Vagina (tissue), 2 donors: ENCODE measurements at regions not wholly inside any gene's neighbourhood (a gene's known extent, or its start where the extent isn't known, plus 50 kb on each side); places are given as distances from the start of the nearest gene placed in this dataset.
"Not testable (repeated sequence)": the region's sequence is repeated elsewhere in the genome, so short reads cannot be mapped to it uniquely, and the experiment has no call there.

Experiments used
- DNase-seq, 2 donors: peaks; one replicate each; pipeline ENCODE4 v3.0.0-alpha.2; 2017; ENCODE audit errors: extremely low spot score in 2 of 2
- H3K27ac ChIP-seq: fragments of 200-600 bp; sonication (generic); one replicate; pipeline ENCODE4 v1.5.1; 2019
- H3K27me3 ChIP-seq: fragments of 200-600 bp; sonication (generic); one replicate; pipeline ENCODE4 v1.5.1; 2019
- H3K36me3 ChIP-seq, 2 donors: fragments of 200-600 bp; sonication (generic); one replicate each; pipeline ENCODE4 v1.5.1; 2017 to 2019
- H3K4me1 ChIP-seq: fragments of 200-600 bp; sonication (generic); one replicate; pipeline ENCODE4 v1.5.1; 2019
- H3K4me3 ChIP-seq, 2 donors: fragments of 200-600 bp; sonication (generic); 1 replicate in 1 of 2; 2 replicates in 1 of 2; pipeline ENCODE4 v1.5.1; 2016 to 2019
- H3K9me3 ChIP-seq: fragments of 200-600 bp; sonication (generic); one replicate; pipeline ENCODE4 v1.5.1; 2019
- intact Hi-C: fragments of 100-400 bp; cut with DNase I; formaldehyde crosslinking; loops from one replicate; pipeline ENCODE4 v1.15.1; 2023

DNA sequence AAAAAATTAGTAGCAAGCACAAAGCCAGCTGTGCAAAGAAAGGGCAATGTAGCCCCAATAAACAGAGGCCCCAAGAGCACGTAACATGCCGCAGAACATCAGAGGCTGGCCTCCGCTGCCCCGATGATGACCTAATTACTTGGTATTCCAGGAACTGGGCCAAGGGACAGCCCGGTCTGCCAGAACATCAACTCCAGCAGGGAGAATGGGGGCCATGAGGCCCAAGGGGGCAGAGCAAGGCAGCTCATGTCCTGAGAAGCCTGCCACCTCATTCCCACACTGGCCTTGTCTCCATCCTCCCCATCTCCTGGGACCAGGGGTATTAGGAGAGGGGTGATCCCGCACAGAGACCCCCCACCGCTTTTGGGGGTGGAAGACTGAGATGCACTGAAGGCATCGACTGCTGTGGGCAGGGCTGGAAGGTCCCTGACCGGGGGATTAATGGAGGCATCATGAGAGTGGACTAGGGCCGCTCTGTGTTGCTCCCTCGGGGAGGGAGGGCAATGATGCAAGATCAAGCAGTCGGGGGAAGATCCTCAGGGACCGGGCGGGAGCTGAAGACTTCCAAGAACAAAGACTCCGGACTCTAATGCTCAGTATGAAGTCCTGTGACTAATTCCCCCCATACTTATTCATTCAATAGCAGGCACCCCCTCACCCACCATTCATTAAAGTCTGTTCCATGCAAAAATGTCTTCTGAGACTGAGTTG lies 192.3 kb downstream of the BCL2L11 start:
- H3K36me3 ChIP-seq, H3K27ac ChIP-seq, H3K4me1 ChIP-seq, H3K27me3 ChIP-seq, intact Hi-C loops, H3K9me3 ChIP-seq, H3K4me3 ChIP-seq, DNase-seq: not testable (repeated sequence)

GRCh38 chr2:111313711-111314110 lies 193.0 kb downstream of the BCL2L11 start:
- intact Hi-C loops = not testable (repeated sequence)

DNA sequence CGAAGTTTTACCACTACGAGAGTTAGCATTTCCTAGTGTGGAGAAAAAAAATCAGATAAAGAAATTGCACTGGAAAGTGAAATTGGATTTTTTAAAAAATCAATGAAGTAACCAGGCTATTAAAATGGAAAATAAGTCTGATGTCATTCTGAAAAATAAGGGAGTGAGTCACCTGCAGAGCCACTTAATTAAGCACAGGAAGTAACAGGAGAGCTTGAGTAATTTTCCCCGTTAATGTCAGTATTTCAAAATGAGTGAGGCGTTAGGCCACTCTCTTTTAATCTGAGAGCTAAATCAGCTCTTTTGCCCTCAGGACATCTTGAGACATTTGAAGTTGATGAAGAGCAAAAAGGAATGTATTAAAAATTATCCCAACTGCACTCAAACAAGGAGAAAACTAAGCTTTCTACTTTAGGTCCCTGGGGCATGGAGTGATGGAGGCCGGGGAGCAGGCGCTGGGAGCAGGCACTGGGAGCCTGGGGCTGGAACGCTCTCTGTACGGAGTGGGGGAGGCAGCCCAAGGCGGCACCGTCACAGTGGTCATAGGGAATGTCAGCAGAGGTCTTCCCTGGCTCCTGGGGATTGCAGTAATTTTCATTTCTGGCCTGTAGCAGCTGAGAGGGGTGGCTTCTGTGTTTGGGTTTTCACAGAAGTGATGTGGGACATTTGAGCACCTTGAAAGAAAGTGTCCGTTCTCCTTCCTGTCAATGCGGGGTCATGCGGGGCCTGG lies 194.6 kb downstream of the BCL2L11 start:
- DNase-seq, H3K9me3 ChIP-seq, H3K27me3 ChIP-seq, H3K4me1 ChIP-seq, H3K4me3 ChIP-seq, H3K27ac ChIP-seq, H3K36me3 ChIP-seq, intact Hi-C loops: not testable (repeated sequence)

More at GRCh38 chr2:111313711-111314110, 193.0 kb downstream of the BCL2L11 start:
- not testable (repeated sequence) for H3K4me3 ChIP-seq, H3K27ac ChIP-seq, H3K27me3 ChIP-seq, H3K4me1 ChIP-seq, H3K9me3 ChIP-seq, H3K36me3 ChIP-seq, DNase-seq

GRCh38 chr2:111316221-111316741 lies 195.6 kb downstream of the BCL2L11 start:
- H3K4me3 ChIP-seq, H3K4me1 ChIP-seq, intact Hi-C loops, H3K27me3 ChIP-seq, H3K9me3 ChIP-seq, H3K27ac ChIP-seq, H3K36me3 ChIP-seq, DNase-seq: not testable (repeated sequence)

DNA sequence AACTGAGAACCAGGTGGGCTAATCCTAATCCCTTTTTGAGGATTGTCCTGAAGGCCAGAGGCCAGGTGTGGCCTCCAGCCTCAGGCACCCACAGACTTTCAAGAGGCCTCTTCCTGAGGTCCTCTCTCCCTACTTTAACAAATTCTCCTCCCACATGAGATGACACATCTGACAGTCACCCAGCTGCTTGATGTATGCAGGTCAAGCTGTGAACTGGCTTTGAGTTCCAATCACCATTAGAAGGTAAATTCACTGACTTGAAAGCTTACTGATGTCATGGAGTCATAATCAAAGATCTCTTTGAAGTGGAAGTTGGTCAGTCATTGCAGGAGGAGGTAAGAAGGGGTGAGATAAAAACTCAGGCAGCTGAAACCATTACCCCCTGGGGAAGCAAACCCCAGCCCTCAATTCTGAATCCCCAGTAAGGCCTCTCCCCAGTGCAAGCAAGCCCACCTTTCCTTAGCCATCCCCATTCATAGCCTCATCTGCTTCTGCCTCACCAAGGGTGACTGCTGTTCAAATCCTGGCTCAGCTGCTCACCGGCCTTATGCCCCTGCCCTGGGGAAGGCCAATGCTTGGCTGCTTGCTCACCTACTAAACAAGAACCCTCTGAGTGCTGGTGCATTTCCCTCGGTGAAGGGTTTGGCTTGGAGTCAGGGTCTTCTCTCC lies 196.3 kb downstream of the BCL2L11 start:
- H3K27ac ChIP-seq, H3K4me3 ChIP-seq: not testable (repeated sequence)

DNA sequence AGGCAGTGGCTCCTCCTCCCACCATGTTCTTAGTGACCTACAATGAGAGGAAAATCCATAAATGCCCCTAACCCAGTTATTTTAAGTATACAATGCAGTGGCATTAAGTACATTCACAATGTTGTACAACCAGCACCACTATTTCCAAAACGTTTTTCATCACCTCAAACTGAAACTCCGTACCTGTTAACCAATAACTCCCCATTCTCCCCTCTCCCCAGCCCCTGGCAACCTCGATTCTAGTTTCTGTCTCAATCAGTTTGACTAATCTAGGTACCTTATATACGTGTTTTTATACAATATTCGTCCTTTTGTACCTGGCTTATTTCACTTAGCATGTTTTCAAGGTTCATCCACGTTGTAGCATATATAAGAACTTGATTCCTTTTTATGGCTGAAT lies 198.8 kb downstream of the BCL2L11 start:
- H3K9me3 ChIP-seq, H3K4me3 ChIP-seq, H3K4me1 ChIP-seq, DNase-seq, H3K36me3 ChIP-seq, H3K27me3 ChIP-seq, H3K27ac ChIP-seq, intact Hi-C loops: not testable (repeated sequence)

More for the DNA sequence above, 196.3 kb downstream of the BCL2L11 start:
- H3K27me3 ChIP-seq, H3K9me3 ChIP-seq, H3K36me3 ChIP-seq, DNase-seq, H3K4me1 ChIP-seq, intact Hi-C loops: not testable (repeated sequence)

- H3K4me3 ChIP-seq, H3K36me3 ChIP-seq, H3K27me3 ChIP-seq, H3K4me1 ChIP-seq, intact Hi-C loops, H3K9me3 ChIP-seq, H3K27ac ChIP-seq: not testable (repeated sequence)
- DNase-seq = peak in 1 of 2 donors; percentile 0
Observed at GRCh38 chr2:111320264-111320663, 199.6 kb downstream of the BCL2L11 start.

DNA sequence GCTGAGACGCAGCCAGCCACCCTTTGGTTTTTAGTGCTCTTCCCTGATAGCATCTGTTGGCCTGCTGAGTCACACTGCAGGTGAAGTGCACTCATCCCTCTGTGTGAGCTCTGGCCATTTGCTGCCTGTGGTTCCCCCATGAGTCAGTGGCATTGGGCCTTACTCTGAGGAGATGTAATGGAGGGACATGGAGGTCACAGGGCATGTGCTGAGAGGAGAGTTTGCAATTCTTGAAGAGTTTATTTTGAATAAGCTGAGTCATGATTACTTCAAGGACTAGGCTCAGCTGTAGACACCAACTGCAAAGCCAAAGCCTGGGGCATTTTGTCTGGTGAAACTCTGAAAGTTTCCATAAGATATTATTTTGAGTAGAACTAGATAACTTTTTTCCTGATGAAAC lies 200.3 kb downstream of the BCL2L11 start:
- H3K27me3 ChIP-seq, H3K36me3 ChIP-seq, H3K4me3 ChIP-seq, intact Hi-C loops, H3K9me3 ChIP-seq, H3K4me1 ChIP-seq, H3K27ac ChIP-seq: not testable (repeated sequence)
- DNase-seq = peak in 1 of 2 donors; percentile 6

DNA sequence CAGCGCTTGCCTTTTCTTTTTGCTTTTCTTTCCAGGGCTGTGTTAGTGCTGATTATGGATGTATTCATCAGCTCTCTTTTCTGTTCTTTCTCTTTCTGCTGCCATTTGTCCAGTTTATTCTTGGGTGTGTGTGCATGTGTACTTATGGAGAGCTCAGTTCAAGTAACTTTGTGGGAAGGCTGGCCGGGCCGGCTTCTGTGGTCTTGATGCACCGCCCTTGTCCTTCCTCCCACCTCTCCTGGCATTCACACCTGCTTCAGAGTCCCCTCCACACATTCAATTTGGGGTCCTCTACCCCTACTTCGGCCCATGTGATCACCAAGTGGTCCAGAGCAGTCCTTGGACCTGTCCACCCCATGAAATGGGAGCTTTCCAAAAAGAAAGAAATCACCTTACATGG lies 202.7 kb downstream of the BCL2L11 start:
- H3K4me3 ChIP-seq, H3K27me3 ChIP-seq, H3K9me3 ChIP-seq, H3K36me3 ChIP-seq, H3K27ac ChIP-seq, H3K4me1 ChIP-seq, intact Hi-C loops: not testable (repeated sequence)
- DNase-seq = peak in 1 of 2 donors; percentile 58

DNA sequence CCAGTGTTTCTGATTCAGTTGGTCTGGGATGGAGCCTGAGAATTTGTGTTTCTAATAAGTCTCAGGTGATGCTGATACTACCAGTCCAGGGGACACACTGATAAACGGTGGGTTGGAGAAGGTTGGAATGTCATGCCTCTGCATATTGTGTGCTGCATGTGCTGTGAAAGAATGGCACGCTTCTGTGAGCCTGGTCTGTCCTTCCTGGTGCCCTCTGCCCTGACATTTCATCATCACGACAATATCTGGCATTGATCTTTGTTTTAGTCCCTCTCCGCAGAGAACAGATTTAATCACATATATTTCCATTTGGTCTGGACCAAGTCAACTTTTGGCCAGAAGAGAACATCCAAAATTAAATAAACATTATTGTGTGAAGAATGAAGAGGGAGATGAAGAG lies 207.0 kb downstream of the BCL2L11 start:
- intact Hi-C loops, H3K27ac ChIP-seq, H3K9me3 ChIP-seq, H3K4me3 ChIP-seq, H3K36me3 ChIP-seq, H3K27me3 ChIP-seq, DNase-seq, H3K4me1 ChIP-seq: not testable (repeated sequence)

DNA sequence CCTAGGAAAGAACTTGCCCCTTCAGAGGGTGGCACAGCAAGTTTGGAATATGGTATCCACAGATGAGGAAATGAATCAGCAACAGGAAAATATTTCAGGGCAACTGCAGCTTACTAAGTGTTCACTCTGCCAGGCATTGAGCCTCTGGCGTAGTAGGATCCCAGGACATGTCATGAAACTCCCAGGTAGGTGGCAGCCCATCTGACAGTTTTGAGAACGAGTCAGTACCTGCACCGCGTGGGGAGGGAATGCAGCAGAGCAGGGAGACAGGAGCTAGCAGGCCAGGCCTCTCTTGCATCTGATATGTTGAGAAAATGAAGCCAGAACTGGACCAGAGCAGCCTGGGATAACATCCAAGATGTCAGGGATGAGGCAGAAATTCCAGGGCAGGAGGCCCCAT lies 208.6 kb downstream of the BCL2L11 start:
- not testable (repeated sequence) for DNase-seq

GRCh38 chr2:111331099-111331724 lies 210.5 kb downstream of the BCL2L11 start:
- H3K4me3 ChIP-seq, intact Hi-C loops, H3K36me3 ChIP-seq, H3K9me3 ChIP-seq, DNase-seq, H3K27me3 ChIP-seq, H3K27ac ChIP-seq, H3K4me1 ChIP-seq: not testable (repeated sequence)

More for the DNA sequence above, 208.6 kb downstream of the BCL2L11 start:
- H3K27ac ChIP-seq, H3K27me3 ChIP-seq, H3K4me1 ChIP-seq, intact Hi-C loops, H3K36me3 ChIP-seq, H3K4me3 ChIP-seq, H3K9me3 ChIP-seq: not testable (repeated sequence)

DNA sequence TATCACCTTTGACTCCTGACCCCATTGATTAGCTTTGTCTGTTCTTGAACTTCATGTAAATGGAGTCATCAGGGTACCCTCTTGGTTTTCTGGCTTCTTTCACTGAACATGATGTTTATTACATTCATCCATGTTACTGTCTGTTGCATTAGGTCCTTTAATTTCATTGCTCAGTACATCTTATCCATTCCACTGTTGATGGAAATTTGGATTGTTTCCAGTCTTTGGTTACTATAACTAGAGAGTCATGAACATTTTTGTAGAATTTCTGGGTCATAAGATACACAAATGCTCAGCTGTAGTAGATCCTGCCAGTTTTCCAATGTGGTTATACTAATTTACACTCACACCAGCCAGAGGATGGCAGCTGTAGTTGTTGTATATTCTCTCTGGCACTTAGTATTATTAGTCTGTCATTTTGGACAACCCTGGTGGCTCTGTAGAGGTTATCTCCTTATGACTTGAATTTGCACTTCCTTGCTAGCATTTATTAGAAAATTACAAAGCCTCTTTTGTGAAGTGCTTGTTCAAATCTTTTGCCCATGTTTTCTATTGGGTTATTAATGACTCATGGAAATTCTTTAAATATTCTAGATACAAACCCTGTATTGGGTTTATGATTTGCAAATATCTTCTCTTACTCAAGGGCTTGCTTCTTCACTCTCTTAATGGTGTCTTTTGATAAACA lies 214.7 kb downstream of the BCL2L11 start:
- H3K4me1 ChIP-seq, H3K27me3 ChIP-seq, intact Hi-C loops, DNase-seq, H3K9me3 ChIP-seq, H3K36me3 ChIP-seq, H3K4me3 ChIP-seq, H3K27ac ChIP-seq: not testable (repeated sequence)
